Cerebellar nuclear complex (tissue), 1 donor: ENCODE measurements at regions not wholly inside any gene's neighbourhood (a gene's known extent, or its start where the extent isn't known, plus 50 kb on each side); places are given as distances from the start of the nearest gene placed in this dataset.
"Not testable (repeated sequence)": the region's sequence is repeated elsewhere in the genome, so short reads cannot be mapped to it uniquely, and the experiment has no call there.

ENCODE experiments used
- DNase-seq, 2 experiments: peaks; one replicate each; lab custom pipeline; 2025; lab: John Stamatoyannopoulos, UW

- no peak for DNase-seq
These were observed 1502.4 kb upstream of the TENM4 start for GRCh38 chr11:80943226-80943625.

- DNase-seq: no peak
These were observed 1497.0 kb upstream of the TENM4 start for GRCh38 chr11:80937842-80938241.

DNA sequence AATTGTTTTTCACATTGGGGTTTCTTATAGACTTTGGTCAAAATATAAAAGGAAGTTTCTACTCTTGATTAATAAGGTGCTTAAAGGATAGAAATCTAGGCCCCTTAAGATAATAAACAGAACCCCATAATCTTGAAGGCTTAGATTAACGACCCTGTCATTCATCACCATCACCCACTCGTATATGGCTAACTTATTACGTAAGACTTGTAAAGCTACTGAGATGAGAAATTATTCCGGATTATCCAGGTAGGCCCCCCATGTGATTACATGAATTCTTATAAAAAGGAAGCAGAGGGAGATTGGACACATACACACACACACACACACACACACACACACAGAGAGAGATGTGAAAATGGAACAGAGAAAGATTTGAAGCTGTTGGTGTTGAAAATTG, 1489.2 kb upstream of the TENM4 start:
- DNase-seq: no peak

- DNase-seq: no peak
These were observed 1488.4 kb upstream of the TENM4 start for GRCh38 chr11:80929031-80929805.

- no peak for DNase-seq
These were observed 1484.5 kb upstream of the TENM4 start for GRCh38 chr11:80925321-80925720.

DNA sequence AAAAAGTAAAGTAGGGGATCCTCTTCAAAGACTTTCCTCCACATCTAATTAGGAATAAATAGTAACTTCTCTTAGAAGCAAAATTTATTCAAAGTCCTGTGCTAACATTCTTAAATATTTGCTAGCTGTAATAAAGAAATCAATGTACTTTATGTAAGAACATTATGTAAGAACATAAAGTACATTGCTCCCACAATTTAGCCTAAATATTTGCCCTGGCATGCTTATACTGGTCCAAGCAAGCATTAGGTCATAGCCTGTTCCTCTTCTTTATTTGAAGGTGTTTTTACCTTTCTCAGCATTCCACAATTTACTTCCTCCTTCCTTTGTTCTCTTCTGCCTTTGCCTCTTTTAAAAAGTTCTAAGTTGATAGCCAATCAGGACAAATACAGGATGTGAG, 1480.5 kb upstream of the TENM4 start:
- DNase-seq: not testable (repeated sequence)

- no peak for DNase-seq
These were observed 1475.5 kb upstream of the TENM4 start for GRCh38 chr11:80916173-80916798.

DNA sequence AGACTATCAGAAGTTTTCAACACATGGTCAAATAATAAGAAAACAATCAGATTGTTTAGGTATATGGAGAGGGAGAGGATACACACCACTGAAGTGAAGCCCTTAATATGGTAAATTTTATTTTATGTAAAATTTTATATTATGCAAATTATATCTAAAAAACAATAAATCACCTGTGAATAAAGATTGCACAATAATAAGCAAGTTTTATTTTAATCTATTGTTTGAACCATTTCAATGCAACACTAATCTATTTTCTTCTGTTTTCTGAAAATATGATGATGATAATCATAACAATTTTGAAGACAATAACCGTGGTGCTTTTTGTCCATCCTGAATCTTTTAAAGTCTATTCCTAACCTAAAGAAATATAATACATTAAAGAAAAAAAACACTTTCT, 1473.5 kb upstream of the TENM4 start:
- no peak for DNase-seq

- no peak for DNase-seq
These were observed 1470.8 kb upstream of the TENM4 start for GRCh38 chr11:80911666-80912065.

DNA sequence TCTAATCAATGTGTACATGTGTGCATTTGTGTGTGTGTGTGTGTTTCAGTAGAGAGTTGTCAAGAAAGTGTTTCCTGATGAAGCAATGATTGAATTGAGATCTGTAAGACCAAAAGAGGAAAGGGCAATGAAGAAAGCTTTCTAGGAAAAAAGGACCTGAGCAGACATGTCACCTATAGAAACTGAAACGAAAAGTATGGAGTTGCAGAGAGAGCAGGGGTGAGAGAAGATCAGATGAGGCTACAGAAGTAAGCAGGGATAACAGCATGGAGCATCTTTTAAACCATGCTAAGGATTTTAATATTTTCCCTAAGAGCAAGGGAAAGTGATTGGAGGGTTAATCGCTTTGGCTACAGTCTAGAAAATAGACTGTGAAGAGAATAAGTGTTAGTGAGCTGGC, 1459.4 kb upstream of the TENM4 start:
- DNase-seq: no peak

GRCh38 chr11:80899381-80899780, 1458.6 kb upstream of the TENM4 start:
- DNase-seq: no peak

DNA sequence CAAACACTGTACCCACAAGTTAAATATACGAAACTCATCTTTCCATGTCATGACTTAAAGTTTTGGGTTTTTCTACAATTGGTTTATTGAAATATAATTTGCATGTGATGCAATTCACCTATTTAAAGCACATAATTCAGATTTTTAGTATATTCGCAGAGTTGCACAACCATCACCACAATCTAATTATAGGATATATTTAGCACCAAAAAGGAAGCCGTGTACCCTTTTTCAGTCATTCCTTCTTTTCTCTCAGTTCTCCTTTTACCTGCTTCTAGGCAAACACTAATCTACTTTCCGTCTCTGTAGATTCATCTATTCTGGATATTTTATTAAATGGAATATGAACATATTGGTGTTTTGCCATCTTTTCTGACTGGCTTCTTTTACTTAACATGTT, 1458.1 kb upstream of the TENM4 start:
- DNase-seq: no peak

DNA sequence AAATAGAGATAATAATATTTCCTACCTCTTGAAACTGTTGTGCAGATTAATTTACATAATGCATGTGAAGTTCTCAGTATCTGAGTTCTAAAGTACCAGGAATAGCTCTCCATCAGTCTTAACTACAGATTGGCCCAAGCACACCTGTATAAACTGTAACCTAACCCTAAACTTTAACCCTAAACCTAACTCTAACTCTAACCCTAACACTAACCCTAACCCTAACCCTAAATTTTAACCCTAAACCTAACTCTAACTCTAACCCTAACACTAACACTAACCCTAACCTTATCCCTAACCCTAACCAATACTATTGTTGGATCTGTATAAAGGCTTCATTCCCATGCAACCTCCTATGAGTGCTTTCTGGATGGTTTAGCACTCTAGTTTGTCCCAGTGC, 1445.9 kb upstream of the TENM4 start:
- DNase-seq: no peak

DNA sequence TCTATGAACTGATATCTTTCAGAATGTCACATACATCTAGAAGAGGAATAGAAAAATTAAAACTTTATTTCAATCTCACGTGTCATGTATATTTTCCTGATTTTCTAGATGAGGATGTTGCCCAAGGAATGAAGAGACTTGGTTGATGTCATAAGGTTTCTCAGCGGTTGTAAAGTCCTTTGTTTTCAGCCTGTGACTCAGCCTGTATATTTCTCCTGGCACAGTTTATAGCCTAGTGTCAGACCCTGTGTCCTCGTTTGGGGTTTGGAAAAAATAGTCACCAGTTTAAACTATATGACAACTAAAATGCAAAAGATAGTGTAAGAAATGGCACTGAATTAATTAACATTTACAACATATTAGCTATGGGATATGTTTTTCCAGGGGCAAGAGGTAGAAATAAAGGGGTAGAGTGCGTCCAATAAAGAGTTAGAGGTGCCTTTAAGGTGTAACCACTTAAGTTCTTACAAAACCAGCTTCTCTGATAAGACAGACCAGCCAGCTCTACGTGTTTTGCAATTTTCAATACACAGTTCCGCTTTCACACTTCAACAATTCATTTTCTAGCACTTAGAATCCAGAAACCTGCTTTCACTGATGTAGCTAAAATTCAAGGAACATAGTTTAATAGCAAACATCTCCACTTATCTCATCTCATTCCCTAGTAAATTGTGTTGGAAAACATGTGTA, 1432.6 kb upstream of the TENM4 start:
- no peak for DNase-seq

DNA sequence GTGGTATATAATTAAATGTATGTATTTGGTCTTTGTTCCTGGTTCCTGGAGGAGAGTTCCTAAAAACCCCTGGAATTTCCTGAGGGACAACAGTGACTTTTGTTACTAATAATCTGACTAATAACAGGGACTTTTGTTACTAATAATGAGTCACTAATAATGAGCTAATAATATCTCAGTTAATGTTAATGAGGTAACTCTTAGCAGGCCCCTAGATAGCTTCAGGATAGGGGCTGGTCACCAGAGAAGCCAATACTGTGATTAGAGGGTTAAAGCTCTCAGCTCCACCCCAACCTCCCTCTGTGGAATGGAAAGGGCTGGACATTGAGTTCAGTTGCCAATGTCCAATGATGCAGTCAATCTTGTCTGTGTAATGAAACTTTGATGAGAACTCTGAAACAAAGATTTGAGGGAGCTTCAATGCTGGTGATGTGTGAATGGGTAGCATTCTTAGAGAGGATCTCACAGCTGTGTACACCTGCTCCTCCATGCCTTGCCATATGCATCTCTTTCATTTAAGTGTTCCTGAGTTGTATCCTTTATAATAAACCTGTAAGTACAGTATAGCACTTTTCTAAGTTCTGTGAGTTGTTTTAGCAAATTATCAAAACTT, 1431.4 kb upstream of the TENM4 start:
- DNase-seq: no peak

- DNase-seq: no peak
These were observed 1428.0 kb upstream of the TENM4 start for GRCh38 chr11:80868831-80869230.

DNA sequence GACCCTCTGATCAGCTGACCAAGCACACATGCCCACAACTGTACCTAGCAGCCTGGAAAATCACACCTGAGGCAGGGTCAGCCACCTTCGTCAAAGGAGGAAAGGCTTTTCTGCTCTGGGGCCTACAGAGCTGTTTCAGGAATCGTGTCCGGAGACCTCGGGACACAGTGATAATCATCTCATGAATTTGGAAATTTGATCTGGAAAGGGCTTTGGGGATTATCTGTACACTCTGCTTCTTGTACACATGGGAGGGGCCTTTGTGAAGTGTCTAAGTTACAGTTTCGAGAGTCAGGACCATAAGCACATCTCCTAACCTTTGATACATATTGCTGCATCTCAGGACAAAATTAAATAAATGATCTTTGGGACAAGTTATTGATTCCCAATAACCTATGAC, 1421.2 kb upstream of the TENM4 start:
- DNase-seq: no peak

- no peak for DNase-seq
These were observed 1420.4 kb upstream of the TENM4 start for GRCh38 chr11:80861193-80861592.

DNA sequence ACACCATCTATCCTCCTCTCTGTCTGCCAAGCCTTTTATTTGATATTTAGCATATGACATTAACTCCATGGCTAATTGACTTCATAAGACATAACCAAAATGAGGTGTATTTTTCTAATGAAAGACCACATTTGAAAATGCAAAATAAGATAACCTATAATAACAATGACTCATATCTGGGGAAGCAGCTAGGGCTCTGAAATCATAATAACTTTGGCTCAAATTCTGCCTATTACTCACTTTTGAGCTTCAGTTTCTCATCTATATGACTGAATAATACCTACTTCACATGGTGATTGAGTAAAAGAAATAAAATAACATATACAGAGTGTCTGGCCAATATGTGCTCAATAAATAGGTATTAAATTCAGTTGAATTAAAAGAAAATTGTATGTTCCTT, 1419.8 kb upstream of the TENM4 start:
- no peak for DNase-seq

DNA sequence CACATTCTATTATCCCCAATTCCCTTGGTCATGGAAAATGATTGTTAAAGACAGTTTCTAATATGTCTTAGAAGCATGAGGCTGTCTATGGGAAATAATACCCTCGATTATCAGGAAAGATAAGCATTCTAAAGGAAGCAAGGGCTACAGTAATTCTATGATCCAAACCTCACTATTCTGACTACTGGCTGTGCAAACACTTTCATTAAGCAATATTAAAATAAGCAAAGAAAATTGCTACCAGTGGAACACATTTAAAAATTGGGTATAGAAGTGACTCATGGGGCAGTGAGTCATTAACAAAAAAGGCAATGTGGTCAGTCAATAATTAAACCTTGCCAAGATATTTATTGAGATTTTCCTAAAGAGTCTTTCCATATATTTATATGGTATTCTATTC, 1415.2 kb upstream of the TENM4 start:
- DNase-seq: no peak

DNA sequence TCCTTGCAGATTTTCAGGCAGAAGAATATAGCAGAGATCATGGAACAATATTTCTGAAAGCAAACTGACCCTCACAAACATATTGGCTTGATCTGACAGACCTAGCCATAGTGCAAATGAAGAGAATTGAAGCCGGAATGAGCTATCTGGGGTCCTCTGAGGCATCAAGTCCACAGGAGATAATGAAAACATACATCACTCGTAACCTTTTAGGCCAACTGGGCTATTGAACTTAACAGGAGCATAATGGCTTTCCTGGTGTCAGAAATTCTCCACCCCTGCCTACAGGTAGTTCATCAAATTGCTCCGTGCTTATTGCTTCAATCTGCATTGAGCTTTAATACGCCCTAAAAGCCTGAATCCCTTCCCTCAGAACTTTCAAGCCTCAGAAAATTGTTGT, 1414.6 kb upstream of the TENM4 start:
- DNase-seq: no peak

DNA sequence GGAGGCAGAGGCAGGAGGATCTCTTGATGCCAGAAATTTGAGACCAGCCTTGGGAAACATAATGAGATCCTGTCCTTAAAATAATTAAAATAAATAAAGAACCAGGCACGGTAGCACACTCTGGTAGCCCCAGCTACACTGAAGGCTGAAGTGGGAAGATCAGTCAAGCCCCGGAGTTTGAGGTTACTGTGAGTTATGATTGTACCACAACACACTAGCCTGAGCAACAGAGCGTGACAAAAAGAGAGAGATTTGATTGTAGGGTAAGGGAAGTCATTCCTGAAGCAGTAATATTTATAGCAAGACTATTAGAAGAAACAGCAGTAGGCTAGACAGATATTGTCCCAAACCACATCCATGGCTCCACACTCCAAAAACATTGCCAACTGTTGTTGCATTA, 1408.4 kb upstream of the TENM4 start:
- DNase-seq: no peak

DNA sequence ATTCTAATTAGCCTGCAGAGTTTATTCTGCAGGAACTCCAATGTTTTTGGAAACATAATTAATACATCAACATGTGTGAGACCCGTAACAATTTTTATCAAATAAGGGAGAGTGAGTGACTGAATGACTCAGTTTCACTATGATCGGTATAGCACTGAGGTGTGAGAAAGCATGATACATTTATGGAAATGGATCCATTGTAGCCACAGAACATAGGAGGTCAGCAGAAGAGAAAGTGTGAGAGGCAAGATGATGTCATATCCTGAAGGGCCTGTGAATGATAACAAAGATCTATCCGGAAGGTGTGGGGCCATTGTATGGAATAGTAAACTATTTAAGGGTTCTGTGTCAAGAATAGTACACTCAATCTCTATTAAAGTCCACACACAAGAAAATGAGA, 1406.1 kb upstream of the TENM4 start:
- no peak for DNase-seq
